Liver (tissue), 8 donors: ENCODE measurements at regions not wholly inside any gene's neighbourhood (a gene's known extent, or its start where the extent isn't known, plus 50 kb on each side); places are given as distances from the start of the nearest gene placed in this dataset.
"Not testable (repeated sequence)": the region's sequence is repeated elsewhere in the genome, so short reads cannot be mapped to it uniquely, and the experiment has no call there.

Source experiments
- DNase-seq: peaks from one replicate; pipeline ENCODE4 v3.0.0-alpha.2; 2017; ENCODE audit warnings: low spot score
- H3K27ac ChIP-seq, 2 donors: one replicate each; pipeline ENCODE4 v1.7.0; 2013; ENCODE audit warnings: inconsistent platforms in 2 of 2, low read length in 2 of 2, control low read depth in 1 of 2, low read depth in 1 of 2, mild to moderate bottlenecking in 1 of 2
- H3K27me3 ChIP-seq, 4 donors: one replicate each; pipeline versions ENCODE4 v1.6.1 to v1.7.0; 2013; ENCODE audit warnings: low read length in 3 of 4, inconsistent platforms in 1 of 4, mild to moderate bottlenecking in 1 of 4, moderate library complexity in 1 of 4; ENCODE audit not compliant: control insufficient read depth in 4 of 4, insufficient read depth in 4 of 4
- H3K36me3 ChIP-seq, 4 donors: one replicate each; pipeline versions ENCODE4 v1.6.1 to v1.7.0; 2013; ENCODE audit warnings: low read length in 3 of 4, mild to moderate bottlenecking in 3 of 4, low read depth in 1 of 4, moderate library complexity in 1 of 4; ENCODE audit not compliant: control insufficient read depth in 4 of 4, insufficient read depth in 3 of 4
- H3K4me1 ChIP-seq, 4 donors: one replicate each; pipeline versions ENCODE4 v1.6.1 to v1.7.0; 2013; ENCODE audit warnings: low read length in 3 of 4, mild to moderate bottlenecking in 3 of 4, moderate library complexity in 1 of 4; ENCODE audit not compliant: control insufficient read depth in 4 of 4, insufficient read depth in 4 of 4
- H3K4me3 ChIP-seq, 3 donors: one replicate each; pipeline versions ENCODE4 v1.6.1 to v1.7.0; 2013; ENCODE audit warnings: low read length in 3 of 3, control low read depth in 1 of 3, low read depth in 1 of 3, mild to moderate bottlenecking in 1 of 3
- H3K9ac ChIP-seq, 2 donors: one replicate each; pipeline ENCODE4 v1.7.0; 2013; ENCODE audit warnings: low read length in 2 of 2, mild to moderate bottlenecking in 2 of 2, moderate library complexity in 2 of 2, control low read depth in 1 of 2, low read depth in 1 of 2
- H3K9me3 ChIP-seq, 4 donors: one replicate each; pipeline versions ENCODE4 v1.6.1 to v1.7.0; 2013; ENCODE audit warnings: low read length in 3 of 4; ENCODE audit not compliant: control insufficient read depth in 4 of 4
- EGR1 ChIP-seq, 2 donors: IDR thresholded peaks; 2 replicates each; pipeline ENCODE4 v1.6.1; 2016 to 2018; ENCODE audit warnings: antibody characterized with exemption in 2 of 2, low read depth in 2 of 2
- FOXA1 ChIP-seq: IDR thresholded peaks from 2 replicates; pipeline ENCODE4 v1.6.1; 2016; ENCODE audit warnings: antibody characterized with exemption
- FOXA2 ChIP-seq: IDR thresholded peaks from 2 replicates; pipeline ENCODE4 v1.6.1; 2016; ENCODE audit warnings: antibody characterized with exemption
- GABPA ChIP-seq, 2 donors: IDR thresholded peaks in 1 of 2; conservative IDR thresholded peaks in 1 of 2; 2 replicates each; pipeline ENCODE4 v1.6.1; 2016; ENCODE audit warnings: antibody characterized with exemption in 2 of 2, mild to moderate bottlenecking in 1 of 2, moderate library complexity in 1 of 2
- HNF4A ChIP-seq, 2 donors: conservative IDR thresholded peaks; 2 replicates each; pipeline ENCODE4 v1.6.1; 2016; ENCODE audit warnings: antibody characterized with exemption in 2 of 2, mild to moderate bottlenecking in 2 of 2
- HNF4G ChIP-seq: IDR thresholded peaks from 2 replicates; pipeline ENCODE4 v1.6.1; 2016; ENCODE audit warnings: antibody characterized with exemption
- JUND ChIP-seq, 2 donors: IDR thresholded peaks; 2 replicates each; pipeline ENCODE4 v1.6.1; 2016; ENCODE audit warnings: antibody characterized with exemption in 2 of 2
- NR2F2 ChIP-seq: IDR thresholded peaks from 2 replicates; pipeline ENCODE4 v1.6.1; 2016; ENCODE audit warnings: antibody characterized with exemption
- RAD21 ChIP-seq, 2 donors: IDR thresholded peaks; 2 replicates each; pipeline ENCODE4 v1.6.1; 2016; ENCODE audit warnings: antibody characterized with exemption in 2 of 2, mild to moderate bottlenecking in 2 of 2
- RXRA ChIP-seq, 2 donors: IDR thresholded peaks; 2 replicates each; pipeline ENCODE4 v1.6.1; 2017 to 2018; ENCODE audit warnings: antibody characterized with exemption in 2 of 2, mild to moderate bottlenecking in 1 of 2
- SP1 ChIP-seq: IDR thresholded peaks from 2 replicates; pipeline ENCODE4 v1.6.1; 2018; ENCODE audit warnings: antibody characterized with exemption, mild to moderate bottlenecking
- TAF1 ChIP-seq: conservative IDR thresholded peaks from 2 replicates; pipeline ENCODE4 v1.6.1; 2016; ENCODE audit warnings: antibody characterized with exemption, mild to moderate bottlenecking
- YY1 ChIP-seq: IDR thresholded peaks from 2 replicates; pipeline ENCODE4 v1.6.1; 2016; ENCODE audit warnings: antibody characterized with exemption, mild to moderate bottlenecking
- WGBS: extraction: QIAGEN DNeasy Blood & Tissue Kit; methylation state at CpG from one replicate; pipeline ENCODE4 v1.1.7; 2013; 5-methylcytosine and 5-hydroxymethylcytosine counted together
- TF ChIP-seq, protein P1 (sequence below): IDR thresholded peaks from 2 replicates; pipeline ENCODE4 v1.6.1; 2016; ENCODE audit warnings: antibody characterized with exemption
- TF ChIP-seq, protein P2 (sequence below): IDR thresholded peaks from 2 replicates; pipeline ENCODE4 v1.6.1; 2016; ENCODE audit warnings: antibody characterized with exemption, mild to moderate bottlenecking
- TF ChIP-seq, protein P3 (sequence below): fragments of 150-350 bp; IDR thresholded peaks from 2 replicates; pipeline ENCODE4 v1.5.1; 2017; ENCODE audit warnings: improper control_type of control experiment, low read depth, low read length; ENCODE audit not compliant: missing input control
- donor health status: healthy.
- donor health status: healthy.
- donor health status: healthy.
- donor health status: healthy.
- donor health status: healthy.

DNA sequence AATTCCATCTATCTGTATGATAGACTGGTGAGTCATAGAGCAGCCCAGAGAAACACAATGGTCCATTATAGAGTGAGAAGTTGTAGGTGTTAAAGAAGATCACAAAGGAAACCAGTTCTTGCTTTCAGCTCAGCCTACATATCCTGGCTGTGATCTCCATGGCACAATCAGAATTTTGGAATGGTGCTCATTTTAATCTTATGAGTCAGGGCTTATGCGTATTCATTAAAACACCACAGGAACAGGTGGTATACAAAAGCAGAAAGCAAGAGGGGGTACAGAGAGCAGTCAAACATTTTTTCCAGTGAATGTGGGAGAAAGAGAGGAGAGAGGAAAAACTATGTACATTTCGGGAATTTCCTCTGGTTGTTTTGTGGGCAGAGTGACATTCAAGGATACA lies 126.9 kb downstream of the MFAP3L start:
- WGBS = 94% methylated on average over 2 of the region's 2 CpGs
- Histone ChIP-seq H3K36me3 (no peaks in the 10 kb centered on the region), H3K4me3 (no peak overlapping the region), H3K27me3 (no peaks in the 10 kb centered on the region), H3K9ac (no peak overlapping the region), H3K4me1 (peaks cover 0 to 13% (median 3%) of the 10 kb centered on the region in 4 donors), H3K27ac (no peak overlapping the region), H3K9me3 (no peaks in the 10 kb centered on the region)
- TF ChIP-seq EGR1 (IDR thresholded peaks at IDR 0.05; ENCODE audit: low read depth in 2 of 2) = no peak
- no peak for TF ChIP-seq NR2F2
- TF ChIP-seq JUND (IDR thresholded peaks at IDR 0.05) = no peak
- TF ChIP-seq, protein P1, sequence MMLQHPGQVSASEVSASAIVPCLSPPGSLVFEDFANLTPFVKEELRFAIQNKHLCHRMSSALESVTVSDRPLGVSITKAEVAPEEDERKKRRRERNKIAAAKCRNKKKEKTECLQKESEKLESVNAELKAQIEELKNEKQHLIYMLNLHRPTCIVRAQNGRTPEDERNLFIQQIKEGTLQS = no peak
- no peak for DNase-seq

DNA sequence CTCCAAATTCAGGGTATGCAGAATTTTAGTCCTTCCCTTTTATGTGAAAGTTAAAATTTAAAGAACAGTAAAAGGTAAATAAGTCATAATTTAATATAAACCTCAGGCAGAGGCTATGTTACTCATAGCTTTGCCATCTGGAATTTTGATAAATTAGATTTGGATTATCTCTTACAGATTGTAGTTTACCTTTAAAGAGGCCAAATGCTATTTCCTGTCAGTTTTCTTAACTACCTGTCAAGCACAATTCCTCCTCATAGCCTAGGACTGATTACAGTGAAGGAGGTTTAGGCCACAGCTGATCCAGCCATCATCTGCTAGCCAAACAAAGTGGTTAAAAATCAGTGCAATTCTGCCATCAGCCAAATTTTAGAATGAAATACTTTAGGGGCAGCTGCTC lies 128.1 kb downstream of the MFAP3L start:
- H3K9me3 ChIP-seq = no peaks in the 10 kb centered on the region
- H3K27ac ChIP-seq = no peak overlapping the region
- no peaks in the 10 kb centered on the region for H3K36me3 ChIP-seq

DNA sequence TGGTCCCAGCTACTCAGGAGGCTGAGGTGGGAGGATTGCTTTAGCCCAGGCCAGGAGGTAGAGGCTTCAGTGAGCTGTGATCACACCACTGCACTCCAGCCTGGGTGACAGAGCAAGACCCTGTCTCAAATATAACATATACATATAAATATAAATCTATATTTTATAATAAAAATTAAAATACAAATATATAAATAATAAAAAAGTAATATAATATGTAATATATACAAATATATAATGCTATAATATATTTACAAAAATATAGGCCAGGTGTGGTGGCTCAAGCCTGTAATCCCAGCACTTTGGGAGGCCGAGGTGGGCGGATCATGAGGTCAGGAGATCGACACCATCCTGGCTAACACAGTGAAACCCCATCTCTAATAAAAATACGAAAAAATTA lies 131.4 kb downstream of the MFAP3L start:
- not testable (repeated sequence) for H3K27me3 ChIP-seq, DNase-seq, H3K9me3 ChIP-seq, H3K36me3 ChIP-seq, H3K27ac ChIP-seq, H3K4me3 ChIP-seq, H3K4me1 ChIP-seq, H3K9ac ChIP-seq
- WGBS = 97% methylated on average over 4 of the region's 4 CpGs

More for the DNA sequence above, 128.1 kb downstream of the MFAP3L start:
- TF ChIP-seq RAD21 (IDR thresholded peaks at IDR 0.05) (no peak), YY1 (no peak), FOXA1 (no peak), TAF1 (no peak), FOXA2 (no peak), HNF4A (conservative IDR thresholded peaks at IDR 0.05) (no peak), JUND (IDR thresholded peaks at IDR 0.05) (no peak), GABPA (IDR thresholded peaks at IDR 0.05 in 1 of 2, conservative IDR thresholded peaks at IDR 0.05 in 1 of 2) (no peak), RXRA (IDR thresholded peaks at IDR 0.05) (no peak), HNF4G (no peak), EGR1 (IDR thresholded peaks at IDR 0.05; ENCODE audit: low read depth in 2 of 2) (no peak), SP1 (no peak)
- TF ChIP-seq, protein P2, sequence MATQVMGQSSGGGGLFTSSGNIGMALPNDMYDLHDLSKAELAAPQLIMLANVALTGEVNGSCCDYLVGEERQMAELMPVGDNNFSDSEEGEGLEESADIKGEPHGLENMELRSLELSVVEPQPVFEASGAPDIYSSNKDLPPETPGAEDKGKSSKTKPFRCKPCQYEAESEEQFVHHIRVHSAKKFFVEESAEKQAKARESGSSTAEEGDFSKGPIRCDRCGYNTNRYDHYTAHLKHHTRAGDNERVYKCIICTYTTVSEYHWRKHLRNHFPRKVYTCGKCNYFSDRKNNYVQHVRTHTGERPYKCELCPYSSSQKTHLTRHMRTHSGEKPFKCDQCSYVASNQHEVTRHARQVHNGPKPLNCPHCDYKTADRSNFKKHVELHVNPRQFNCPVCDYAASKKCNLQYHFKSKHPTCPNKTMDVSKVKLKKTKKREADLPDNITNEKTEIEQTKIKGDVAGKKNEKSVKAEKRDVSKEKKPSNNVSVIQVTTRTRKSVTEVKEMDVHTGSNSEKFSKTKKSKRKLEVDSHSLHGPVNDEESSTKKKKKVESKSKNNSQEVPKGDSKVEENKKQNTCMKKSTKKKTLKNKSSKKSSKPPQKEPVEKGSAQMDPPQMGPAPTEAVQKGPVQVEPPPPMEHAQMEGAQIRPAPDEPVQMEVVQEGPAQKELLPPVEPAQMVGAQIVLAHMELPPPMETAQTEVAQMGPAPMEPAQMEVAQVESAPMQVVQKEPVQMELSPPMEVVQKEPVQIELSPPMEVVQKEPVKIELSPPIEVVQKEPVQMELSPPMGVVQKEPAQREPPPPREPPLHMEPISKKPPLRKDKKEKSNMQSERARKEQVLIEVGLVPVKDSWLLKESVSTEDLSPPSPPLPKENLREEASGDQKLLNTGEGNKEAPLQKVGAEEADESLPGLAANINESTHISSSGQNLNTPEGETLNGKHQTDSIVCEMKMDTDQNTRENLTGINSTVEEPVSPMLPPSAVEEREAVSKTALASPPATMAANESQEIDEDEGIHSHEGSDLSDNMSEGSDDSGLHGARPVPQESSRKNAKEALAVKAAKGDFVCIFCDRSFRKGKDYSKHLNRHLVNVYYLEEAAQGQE = no peak
- TF ChIP-seq, protein P1 = no peak
- TF ChIP-seq, protein P3, sequence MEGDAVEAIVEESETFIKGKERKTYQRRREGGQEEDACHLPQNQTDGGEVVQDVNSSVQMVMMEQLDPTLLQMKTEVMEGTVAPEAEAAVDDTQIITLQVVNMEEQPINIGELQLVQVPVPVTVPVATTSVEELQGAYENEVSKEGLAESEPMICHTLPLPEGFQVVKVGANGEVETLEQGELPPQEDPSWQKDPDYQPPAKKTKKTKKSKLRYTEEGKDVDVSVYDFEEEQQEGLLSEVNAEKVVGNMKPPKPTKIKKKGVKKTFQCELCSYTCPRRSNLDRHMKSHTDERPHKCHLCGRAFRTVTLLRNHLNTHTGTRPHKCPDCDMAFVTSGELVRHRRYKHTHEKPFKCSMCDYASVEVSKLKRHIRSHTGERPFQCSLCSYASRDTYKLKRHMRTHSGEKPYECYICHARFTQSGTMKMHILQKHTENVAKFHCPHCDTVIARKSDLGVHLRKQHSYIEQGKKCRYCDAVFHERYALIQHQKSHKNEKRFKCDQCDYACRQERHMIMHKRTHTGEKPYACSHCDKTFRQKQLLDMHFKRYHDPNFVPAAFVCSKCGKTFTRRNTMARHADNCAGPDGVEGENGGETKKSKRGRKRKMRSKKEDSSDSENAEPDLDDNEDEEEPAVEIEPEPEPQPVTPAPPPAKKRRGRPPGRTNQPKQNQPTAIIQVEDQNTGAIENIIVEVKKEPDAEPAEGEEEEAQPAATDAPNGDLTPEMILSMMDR = no peak
- Histone ChIP-seq H3K27me3 (no peaks in the 10 kb centered on the region), H3K4me3 (no peak overlapping the region), H3K4me1 (peaks cover 0 to 8% (median 1%) of the 10 kb centered on the region in 4 donors), H3K9ac (no peak overlapping the region)
- DNase-seq = no peak
